ENCODE measurements at regions not wholly inside any gene's neighbourhood (a gene's known extent, or its start where the extent isn't known, plus 50 kb on each side); places are given as distances from the start of the nearest gene placed in this dataset.

DNA sequence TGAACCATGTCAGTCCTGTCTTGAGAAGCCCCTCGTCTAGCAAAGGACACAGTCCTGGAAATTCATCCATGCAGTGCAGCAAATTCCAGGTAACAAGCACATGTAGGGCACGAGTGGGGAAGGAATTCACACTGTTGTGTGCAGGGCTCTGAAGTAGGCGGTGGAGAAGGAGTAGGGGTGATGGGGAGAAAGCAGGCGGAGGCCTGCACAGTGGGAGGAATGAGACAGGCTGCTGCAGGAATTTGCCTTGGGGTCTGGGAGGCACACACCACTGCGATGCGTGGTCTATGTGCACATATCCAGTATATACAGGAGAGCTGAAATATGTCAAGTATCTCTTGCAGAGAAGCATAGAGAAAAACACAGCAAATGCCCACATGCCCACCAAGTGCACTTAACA lies 249.2 kb upstream of the IRX2 start:
- intact Hi-C loops (cut with DNase I; ENCODE audit: low total_unique reads) (no loop called here), in situ Hi-C loops (cut with MboI; ENCODE audit: low sequenced_read_pairs in 4 of 4) (no loop called here)
- H3K27ac ChIP-seq = no peak overlapping the region
- no peaks in the 10 kb centered on the region for H3K9me3 ChIP-seq
- ATAC-seq (no peak), DNase-seq (no peak)
- no peak overlapping the region for H3K4me3 ChIP-seq
- H3K4me1 ChIP-seq = no peaks in the 10 kb centered on the region
- no peaks in the 10 kb centered on the region for H3K36me3 ChIP-seq
- TF ChIP-seq CTCF (IDR thresholded peaks at IDR 0.05 in 4 of 5, conservative IDR thresholded peaks at IDR 0.05 in 1 of 5) = no peak
- no peak for TF ChIP-seq POLR2A (IDR thresholded peaks at IDR 0.05)
- no peaks in the 10 kb centered on the region for H3K27me3 ChIP-seq

DNA sequence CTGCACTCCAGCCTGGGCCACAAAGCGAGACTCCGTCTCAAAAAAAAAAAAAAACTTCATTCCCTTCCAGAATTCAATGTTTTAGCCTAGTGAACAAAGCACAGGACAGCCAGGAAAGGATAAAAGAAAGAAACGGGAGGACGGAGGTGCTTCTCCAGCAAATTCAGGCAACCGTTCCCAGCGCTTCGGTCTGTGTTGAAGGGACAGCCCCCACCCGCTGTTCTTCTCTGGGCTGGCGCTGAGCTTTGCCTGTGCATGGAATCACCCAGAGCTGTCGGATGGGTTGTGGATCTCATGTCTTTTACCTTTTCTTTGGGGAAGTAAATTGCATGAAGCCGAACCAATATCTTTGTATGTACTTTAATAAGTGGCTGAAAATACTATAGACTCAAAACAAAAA lies 248.4 kb upstream of the IRX2 start:
- ATAC-seq (no peak), DNase-seq (no peak)
- in situ Hi-C loops (cut with MboI; ENCODE audit: low sequenced_read_pairs in 4 of 4) (no loop called here), intact Hi-C loops (cut with DNase I; ENCODE audit: low total_unique reads) (no loop called here)
- TF ChIP-seq POLR2A (IDR thresholded peaks at IDR 0.05) (no peak), CTCF (IDR thresholded peaks at IDR 0.05 in 4 of 5, conservative IDR thresholded peaks at IDR 0.05 in 1 of 5) (no peak)
- Histone ChIP-seq H3K27me3 (no peaks in the 10 kb centered on the region), H3K4me1 (no peaks in the 10 kb centered on the region), H3K9me3 (no peaks in the 10 kb centered on the region), H3K4me3 (no peak overlapping the region), H3K36me3 (no peaks in the 10 kb centered on the region), H3K27ac (no peak overlapping the region)

GRCh38 chr5:2998106-2998505 lies 246.6 kb upstream of the IRX2 start:
- Histone ChIP-seq H3K27ac (no peak overlapping the region), H3K4me3 (no peak overlapping the region), H3K9me3 (no peaks in the 10 kb centered on the region), H3K36me3 (no peaks in the 10 kb centered on the region), H3K4me1 (no peaks in the 10 kb centered on the region), H3K27me3 (no peaks in the 10 kb centered on the region)
- ATAC-seq (no peak), DNase-seq (no peak)
- no peak for TF ChIP-seq CTCF (IDR thresholded peaks at IDR 0.05 in 4 of 5, conservative IDR thresholded peaks at IDR 0.05 in 1 of 5)
- no peak for TF ChIP-seq POLR2A (IDR thresholded peaks at IDR 0.05)
- in situ Hi-C loops (cut with MboI; ENCODE audit: low sequenced_read_pairs in 4 of 4) (no loop called here), intact Hi-C loops (cut with DNase I; ENCODE audit: low total_unique reads) (no loop called here)

GRCh38 chr5:2997179-2997578 lies 245.7 kb upstream of the IRX2 start:
- ATAC-seq = no peak
- H3K36me3 ChIP-seq = no peaks in the 10 kb centered on the region
- in situ Hi-C loops (cut with MboI; ENCODE audit: low sequenced_read_pairs in 4 of 4) (no loop called here), intact Hi-C loops (cut with DNase I; ENCODE audit: low total_unique reads) (no loop called here)
- H3K27me3 ChIP-seq = no peaks in the 10 kb centered on the region
- no peaks in the 10 kb centered on the region for H3K9me3 ChIP-seq
- H3K27ac ChIP-seq = no peak overlapping the region
- H3K4me3 ChIP-seq = no peak overlapping the region
- no peak for TF ChIP-seq POLR2A (IDR thresholded peaks at IDR 0.05)
- TF ChIP-seq CTCF (IDR thresholded peaks at IDR 0.05 in 4 of 5, conservative IDR thresholded peaks at IDR 0.05 in 1 of 5) = no peak
- DNase-seq = no peak
- H3K4me1 ChIP-seq = no peaks in the 10 kb centered on the region

- Histone ChIP-seq H3K36me3 (no peaks in the 10 kb centered on the region), H3K4me3 (no peak overlapping the region), H3K27ac (no peak overlapping the region), H3K4me1 (no peaks in the 10 kb centered on the region), H3K27me3 (no peaks in the 10 kb centered on the region), H3K9me3 (no peaks in the 10 kb centered on the region)
- no peak for DNase-seq
- ATAC-seq = no peak
- in situ Hi-C loops (cut with MboI; ENCODE audit: low sequenced_read_pairs in 4 of 4) = no loop called here
- intact Hi-C loops (cut with DNase I; ENCODE audit: low total_unique reads) = no loop called here
- TF ChIP-seq CTCF (IDR thresholded peaks at IDR 0.05 in 4 of 5, conservative IDR thresholded peaks at IDR 0.05 in 1 of 5) (no peak), POLR2A (IDR thresholded peaks at IDR 0.05) (no peak)
These were observed 245.2 kb upstream of the IRX2 start for GRCh38 chr5:2996687-2997086.
